HG03432 (cell line): ENCODE measurements at regions not wholly inside any gene's neighbourhood (a gene's known extent, or its start where the extent isn't known, plus 50 kb on each side); places are given as distances from the start of the nearest gene placed in this dataset.
"Not testable (repeated sequence)": the region's sequence is repeated elsewhere in the genome, so short reads cannot be mapped to it uniquely, and the experiment has no call there.

Experiments used
- ATAC-seq: cut with Tn5 transposase; IDR thresholded peaks from one replicate; pipeline ENCODE4 v1.9.1; 2021; ENCODE audit warnings: mild to moderate bottlenecking, moderate library complexity; ENCODE audit not compliant: unreplicated experiment

- ATAC-seq: no peak
These were observed 189.7 kb upstream of the DPP10 start for GRCh38 chr2:114252713-114253112.

GRCh38 chr2:114254875-114255274, 187.6 kb upstream of the DPP10 start:
- ATAC-seq: no peak

GRCh38 chr2:114259389-114259788, 183.1 kb upstream of the DPP10 start:
- ATAC-seq: no peak

- no peak for ATAC-seq
These were observed 181.1 kb upstream of the DPP10 start for GRCh38 chr2:114261366-114261765.

DNA sequence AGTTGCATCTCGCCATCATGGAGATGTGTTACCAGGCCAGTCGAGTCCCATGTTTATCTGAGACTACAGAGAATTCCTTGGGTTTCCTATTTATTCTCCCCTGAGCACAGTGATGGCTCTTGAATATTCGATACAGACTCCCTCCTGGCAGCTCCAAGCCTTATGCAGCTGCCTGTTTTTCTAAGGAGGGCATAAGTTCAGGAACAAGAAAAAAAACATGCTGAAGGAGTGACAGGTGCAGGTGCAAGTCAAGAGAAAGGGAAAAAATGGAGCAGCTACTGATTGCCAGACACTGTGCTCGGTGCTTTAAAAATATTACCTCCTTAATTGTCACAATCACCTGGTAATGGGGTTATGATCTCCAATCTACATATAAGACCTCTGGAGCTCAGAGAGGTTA, 177.2 kb upstream of the DPP10 start:
- no peak for ATAC-seq

- ATAC-seq: no peak
These were observed 167.5 kb upstream of the DPP10 start for GRCh38 chr2:114274957-114275356.

- ATAC-seq: no peak
These were observed 161.3 kb upstream of the DPP10 start for GRCh38 chr2:114281188-114281587.

- no peak for ATAC-seq
These were observed 158.7 kb upstream of the DPP10 start for GRCh38 chr2:114283774-114284173.

GRCh38 chr2:114286438-114286837, 156.0 kb upstream of the DPP10 start:
- no peak for ATAC-seq

DNA sequence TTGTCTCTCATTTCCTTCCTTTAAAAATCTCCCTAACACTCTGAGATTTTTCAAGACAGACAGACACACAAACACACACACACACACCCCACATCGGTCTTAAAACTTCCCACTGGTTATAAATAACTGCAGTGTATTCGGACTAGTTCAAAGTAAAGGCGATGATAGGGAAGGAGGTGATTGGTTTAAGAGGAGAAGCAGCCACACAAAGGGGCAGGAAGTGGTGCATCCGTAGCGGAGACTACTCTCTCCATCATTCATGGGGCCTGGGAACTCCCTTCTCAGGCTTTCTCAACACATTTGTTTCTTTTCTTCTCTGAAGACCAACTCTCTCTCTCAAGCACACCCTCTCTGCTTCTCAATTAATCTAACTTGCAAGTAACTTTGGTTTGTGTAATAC, 149.1 kb upstream of the DPP10 start:
- ATAC-seq: peak; percentile 55

GRCh38 chr2:114294741-114295140, 147.7 kb upstream of the DPP10 start:
- no peak for ATAC-seq

DNA sequence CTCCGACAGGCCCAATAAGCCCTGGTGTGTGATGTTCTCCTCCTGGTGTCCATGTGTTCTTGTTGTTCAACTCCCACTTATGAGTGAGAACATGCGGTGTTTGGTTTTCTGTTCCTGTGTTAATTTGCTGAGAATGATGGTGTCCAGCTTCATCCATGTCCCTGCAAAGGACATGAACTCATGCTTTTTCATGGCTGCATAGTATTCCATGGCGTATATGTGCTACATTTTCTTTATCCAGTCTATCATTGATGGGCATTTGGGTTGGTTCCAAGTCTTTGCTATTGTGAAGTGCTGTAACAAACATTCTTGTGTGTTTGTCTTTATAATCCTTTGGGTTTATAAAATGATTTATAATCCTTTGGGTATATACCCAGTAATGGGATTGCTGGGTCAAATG, 142.1 kb upstream of the DPP10 start:
- ATAC-seq: not testable (repeated sequence)

GRCh38 chr2:114316532-114317300, 125.7 kb upstream of the DPP10 start:
- ATAC-seq: no peak

- no peak for ATAC-seq
These were observed 111.8 kb upstream of the DPP10 start for GRCh38 chr2:114330594-114330993.

DNA sequence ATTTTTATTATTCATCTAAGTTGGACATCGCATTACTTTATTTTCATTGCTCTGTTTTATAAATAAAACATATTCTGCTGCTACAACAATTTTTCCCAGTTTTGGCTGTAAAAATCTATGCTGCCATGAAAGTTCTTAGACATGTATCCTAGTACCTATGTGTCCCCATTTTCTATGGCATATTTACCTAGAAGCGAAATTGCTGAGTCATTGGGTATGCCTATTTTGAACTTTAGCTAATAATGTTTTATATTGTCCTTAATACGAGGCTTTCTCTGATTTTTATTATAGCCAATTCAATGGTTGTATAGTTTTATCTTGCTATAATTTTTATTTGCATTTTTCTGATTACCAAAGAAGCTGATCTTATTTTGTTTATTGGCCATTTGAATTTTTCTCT, 110.5 kb upstream of the DPP10 start:
- ATAC-seq: no peak

GRCh38 chr2:114345246-114345645, 97.2 kb upstream of the DPP10 start:
- ATAC-seq: no peak

DNA sequence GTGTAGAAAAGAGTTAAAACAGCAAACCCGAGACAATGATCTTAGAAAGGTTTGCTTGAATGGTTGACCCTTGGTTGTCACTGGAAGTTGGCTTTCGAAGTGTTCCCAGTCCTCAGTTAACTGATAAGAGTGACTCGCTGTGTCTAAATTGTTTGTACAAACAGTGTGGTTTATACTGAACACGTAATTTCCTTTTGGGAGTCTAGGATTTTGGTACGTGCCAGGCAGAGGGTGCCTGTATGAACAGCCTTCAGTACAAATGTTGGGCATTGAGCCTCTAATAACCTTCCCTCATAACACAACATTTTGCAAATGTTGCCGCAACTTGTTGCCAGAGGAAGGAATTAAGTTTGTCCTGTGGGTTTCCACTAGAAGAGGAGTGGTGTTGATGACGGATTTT, 95.8 kb upstream of the DPP10 start:
- no peak for ATAC-seq

DNA sequence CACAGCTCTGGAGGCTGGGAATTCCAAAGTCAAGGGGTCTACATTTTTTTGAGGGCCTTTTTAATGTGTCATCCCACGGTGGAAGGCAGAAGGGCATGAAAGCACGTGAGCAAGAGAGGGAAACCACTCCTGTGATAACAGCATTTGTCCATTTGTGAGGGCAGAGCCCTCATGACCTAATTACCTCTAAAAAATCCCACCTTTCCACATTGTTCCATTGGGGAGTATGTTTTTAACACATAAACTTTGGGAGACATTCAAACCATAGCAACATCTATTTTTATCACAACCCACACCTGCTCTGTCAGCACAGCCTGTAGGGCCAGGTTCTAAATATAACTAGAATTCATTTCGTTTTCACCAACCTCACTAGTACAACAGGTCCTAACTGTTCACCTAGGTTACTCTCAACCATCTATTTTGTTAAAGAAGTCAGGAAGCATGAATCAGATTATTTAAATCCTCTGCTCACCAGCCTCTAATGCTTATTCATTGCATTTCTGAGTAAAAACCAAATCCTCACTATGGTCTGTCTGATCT, 92.2 kb upstream of the DPP10 start:
- no peak for ATAC-seq

DNA sequence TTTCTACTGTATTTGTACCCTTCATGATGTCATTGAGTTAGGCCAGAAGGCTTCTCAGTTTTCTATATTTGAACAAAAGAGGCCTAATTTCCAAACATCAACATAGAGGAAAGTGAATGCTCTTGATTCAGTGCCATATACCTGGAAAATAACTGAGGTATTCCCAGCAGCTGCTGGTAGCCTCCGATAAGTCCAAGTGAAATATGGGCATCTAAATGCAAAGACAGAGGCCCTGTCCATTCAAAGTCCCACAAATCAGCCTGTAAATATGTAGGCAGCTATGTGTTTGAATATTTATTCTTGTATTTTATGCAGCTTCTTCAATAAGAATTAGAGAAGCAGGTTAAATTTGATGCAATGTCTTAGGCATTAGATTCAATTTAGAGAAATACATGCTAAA, 89.5 kb upstream of the DPP10 start:
- no peak for ATAC-seq

GRCh38 chr2:114354199-114354598, 88.2 kb upstream of the DPP10 start:
- no peak for ATAC-seq

DNA sequence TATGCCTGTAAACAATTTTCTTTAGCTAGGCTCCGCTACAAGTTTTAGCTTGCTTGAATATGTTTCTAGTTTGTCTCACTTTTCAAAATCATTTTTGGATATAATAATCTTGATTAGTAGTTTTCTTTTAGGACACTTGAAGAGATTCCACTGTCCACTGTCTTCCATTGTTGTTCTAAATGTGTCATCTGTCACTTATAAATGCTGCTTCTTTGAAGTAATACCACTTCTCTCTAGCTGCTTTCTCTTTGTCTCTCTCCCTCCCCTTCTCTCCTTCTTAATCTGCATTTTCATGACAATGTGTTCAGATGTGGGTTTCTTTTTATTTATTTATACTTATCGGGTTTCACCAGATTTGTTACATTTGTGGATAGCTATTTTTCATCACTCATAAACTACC, 73.7 kb upstream of the DPP10 start:
- no peak for ATAC-seq

GRCh38 chr2:114371721-114372120, 70.7 kb upstream of the DPP10 start:
- ATAC-seq: not testable (repeated sequence)

DNA sequence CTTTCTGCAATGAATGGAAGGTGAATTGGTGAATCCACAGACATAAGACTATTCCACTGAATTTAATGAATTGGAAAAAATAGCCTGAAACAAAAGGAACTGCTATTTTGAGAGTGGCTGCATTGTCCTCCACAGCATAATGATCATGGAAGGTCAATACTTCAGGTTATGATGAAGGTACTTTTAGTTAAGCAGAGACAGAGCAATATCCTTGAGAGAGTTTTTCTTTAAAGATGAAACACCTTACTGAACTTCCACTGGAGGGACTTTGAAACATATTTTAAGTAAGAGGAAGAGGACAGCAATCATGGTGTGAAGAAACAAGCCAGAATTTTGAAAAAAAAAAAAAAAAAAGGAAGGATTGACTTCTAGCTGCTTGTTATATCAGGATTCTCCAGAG, 68.8 kb upstream of the DPP10 start:
- ATAC-seq: no peak
